Esophagus squamous epithelium (tissue), 4 donors: ENCODE measurements at regions not wholly inside any gene's neighbourhood (a gene's known extent, or its start where the extent isn't known, plus 50 kb on each side); places are given as distances from the start of the nearest gene placed in this dataset.

Experiments
- POLR2A ChIP-seq, 4 donors: fragments of 450-650 bp; IDR thresholded peaks; one replicate each; pipeline ENCODE4 v1.6.1; 2017; ENCODE audit warnings: antibody characterized with exemption in 4 of 4, mild to moderate bottlenecking in 4 of 4, moderate library complexity in 3 of 4
- TF ChIP-seq, protein P1 (sequence below), 6 experiments: fragments of 450-650 bp in 4 of 6; fragments of 200-600 bp in 2 of 6; sonication (generic) in 2 of 6; IDR thresholded peaks; one replicate each; pipeline ENCODE4 v1.5.1; 2016 to 2019; ENCODE audit warnings: antibody characterized with exemption in 6 of 6, mild to moderate bottlenecking in 4 of 6, moderate library complexity in 4 of 6

DNA sequence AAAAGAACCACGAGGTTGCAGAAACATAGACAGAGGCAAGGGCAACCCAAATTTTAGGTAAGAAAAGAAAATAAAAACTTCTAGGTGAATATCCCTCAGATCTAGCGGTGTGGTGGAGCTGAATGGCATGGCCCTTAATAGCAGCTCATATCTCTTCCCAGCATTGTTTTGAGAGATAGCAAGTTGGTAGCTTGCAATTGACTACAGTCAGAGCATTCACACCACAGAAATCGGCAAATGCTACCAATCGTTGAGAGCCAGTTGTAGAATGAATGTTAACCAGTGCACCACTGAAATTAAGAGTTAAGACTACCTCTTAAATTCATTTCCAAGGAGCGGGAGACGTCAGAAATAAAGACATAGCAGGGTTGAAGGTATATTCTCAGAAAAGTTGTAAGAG is 184.0 kb upstream of the KIT start:
- TF ChIP-seq POLR2A (IDR thresholded peaks at IDR 0.05): no peak
- TF ChIP-seq, protein P1, sequence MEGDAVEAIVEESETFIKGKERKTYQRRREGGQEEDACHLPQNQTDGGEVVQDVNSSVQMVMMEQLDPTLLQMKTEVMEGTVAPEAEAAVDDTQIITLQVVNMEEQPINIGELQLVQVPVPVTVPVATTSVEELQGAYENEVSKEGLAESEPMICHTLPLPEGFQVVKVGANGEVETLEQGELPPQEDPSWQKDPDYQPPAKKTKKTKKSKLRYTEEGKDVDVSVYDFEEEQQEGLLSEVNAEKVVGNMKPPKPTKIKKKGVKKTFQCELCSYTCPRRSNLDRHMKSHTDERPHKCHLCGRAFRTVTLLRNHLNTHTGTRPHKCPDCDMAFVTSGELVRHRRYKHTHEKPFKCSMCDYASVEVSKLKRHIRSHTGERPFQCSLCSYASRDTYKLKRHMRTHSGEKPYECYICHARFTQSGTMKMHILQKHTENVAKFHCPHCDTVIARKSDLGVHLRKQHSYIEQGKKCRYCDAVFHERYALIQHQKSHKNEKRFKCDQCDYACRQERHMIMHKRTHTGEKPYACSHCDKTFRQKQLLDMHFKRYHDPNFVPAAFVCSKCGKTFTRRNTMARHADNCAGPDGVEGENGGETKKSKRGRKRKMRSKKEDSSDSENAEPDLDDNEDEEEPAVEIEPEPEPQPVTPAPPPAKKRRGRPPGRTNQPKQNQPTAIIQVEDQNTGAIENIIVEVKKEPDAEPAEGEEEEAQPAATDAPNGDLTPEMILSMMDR (IDR thresholded peaks at IDR 0.05): no peak
